ENCODE measurements at regions not wholly inside any gene's neighbourhood (a gene's known extent, or its start where the extent isn't known, plus 50 kb on each side); places are given as distances from the start of the nearest gene placed in this dataset.

DNA sequence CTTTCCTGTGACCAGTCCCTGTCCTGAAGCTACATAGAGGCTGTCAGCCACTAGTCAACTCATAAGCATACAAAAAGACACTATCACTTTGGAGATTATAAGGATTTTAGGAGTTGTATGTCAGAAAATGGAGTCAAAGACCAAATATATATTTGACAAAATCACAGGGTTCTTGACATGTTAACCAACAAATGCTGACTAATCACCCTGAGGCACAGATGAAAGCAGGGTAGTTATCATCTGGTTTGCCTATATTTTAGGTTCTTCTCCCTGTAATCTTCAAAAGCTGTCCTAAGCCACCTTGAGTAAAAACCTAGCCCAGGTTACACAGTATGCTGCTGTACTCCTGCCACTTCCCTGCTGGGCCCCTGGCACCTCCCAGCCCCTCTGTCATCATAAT is 64.7 kb upstream of the ERCC6L2 start:
- TF ChIP-seq, protein P1, sequence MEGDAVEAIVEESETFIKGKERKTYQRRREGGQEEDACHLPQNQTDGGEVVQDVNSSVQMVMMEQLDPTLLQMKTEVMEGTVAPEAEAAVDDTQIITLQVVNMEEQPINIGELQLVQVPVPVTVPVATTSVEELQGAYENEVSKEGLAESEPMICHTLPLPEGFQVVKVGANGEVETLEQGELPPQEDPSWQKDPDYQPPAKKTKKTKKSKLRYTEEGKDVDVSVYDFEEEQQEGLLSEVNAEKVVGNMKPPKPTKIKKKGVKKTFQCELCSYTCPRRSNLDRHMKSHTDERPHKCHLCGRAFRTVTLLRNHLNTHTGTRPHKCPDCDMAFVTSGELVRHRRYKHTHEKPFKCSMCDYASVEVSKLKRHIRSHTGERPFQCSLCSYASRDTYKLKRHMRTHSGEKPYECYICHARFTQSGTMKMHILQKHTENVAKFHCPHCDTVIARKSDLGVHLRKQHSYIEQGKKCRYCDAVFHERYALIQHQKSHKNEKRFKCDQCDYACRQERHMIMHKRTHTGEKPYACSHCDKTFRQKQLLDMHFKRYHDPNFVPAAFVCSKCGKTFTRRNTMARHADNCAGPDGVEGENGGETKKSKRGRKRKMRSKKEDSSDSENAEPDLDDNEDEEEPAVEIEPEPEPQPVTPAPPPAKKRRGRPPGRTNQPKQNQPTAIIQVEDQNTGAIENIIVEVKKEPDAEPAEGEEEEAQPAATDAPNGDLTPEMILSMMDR (IDR thresholded peaks at IDR 0.05) = no peak
- no peak for TF ChIP-seq EP300 (IDR thresholded peaks at IDR 0.05)
